ENCODE measurements at regions not wholly inside any gene's neighbourhood (a gene's known extent, or its start where the extent isn't known, plus 50 kb on each side); places are given as distances from the start of the nearest gene placed in this dataset.
"Not testable (repeated sequence)": the region's sequence is repeated elsewhere in the genome, so short reads cannot be mapped to it uniquely, and the experiment has no call there.

DNA sequence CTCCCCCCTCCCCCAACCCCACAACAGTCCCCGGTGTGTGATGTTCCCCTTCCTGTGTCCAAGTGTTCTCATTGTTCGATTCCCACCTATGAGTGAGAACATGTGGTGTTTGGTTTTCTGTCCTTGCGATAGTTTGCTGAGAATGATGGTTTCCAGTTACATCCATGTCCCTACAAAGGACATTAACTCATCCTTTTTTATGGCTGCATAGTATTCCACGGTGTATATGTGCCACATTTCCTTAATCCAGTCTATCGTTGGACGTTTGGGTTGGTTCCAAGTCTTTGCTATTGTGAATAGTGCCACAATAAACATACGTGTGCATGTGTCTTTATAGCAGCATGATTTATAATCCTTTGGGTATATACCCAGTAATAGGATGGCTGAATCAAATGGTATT lies 107.3 kb downstream of the ZNF648 start:
- TF ChIP-seq, protein P1, sequence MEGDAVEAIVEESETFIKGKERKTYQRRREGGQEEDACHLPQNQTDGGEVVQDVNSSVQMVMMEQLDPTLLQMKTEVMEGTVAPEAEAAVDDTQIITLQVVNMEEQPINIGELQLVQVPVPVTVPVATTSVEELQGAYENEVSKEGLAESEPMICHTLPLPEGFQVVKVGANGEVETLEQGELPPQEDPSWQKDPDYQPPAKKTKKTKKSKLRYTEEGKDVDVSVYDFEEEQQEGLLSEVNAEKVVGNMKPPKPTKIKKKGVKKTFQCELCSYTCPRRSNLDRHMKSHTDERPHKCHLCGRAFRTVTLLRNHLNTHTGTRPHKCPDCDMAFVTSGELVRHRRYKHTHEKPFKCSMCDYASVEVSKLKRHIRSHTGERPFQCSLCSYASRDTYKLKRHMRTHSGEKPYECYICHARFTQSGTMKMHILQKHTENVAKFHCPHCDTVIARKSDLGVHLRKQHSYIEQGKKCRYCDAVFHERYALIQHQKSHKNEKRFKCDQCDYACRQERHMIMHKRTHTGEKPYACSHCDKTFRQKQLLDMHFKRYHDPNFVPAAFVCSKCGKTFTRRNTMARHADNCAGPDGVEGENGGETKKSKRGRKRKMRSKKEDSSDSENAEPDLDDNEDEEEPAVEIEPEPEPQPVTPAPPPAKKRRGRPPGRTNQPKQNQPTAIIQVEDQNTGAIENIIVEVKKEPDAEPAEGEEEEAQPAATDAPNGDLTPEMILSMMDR (conservative IDR thresholded peaks at IDR 0.05 in 1 of 2, IDR thresholded peaks at IDR 0.05 in 1 of 2; ENCODE audit: extremely low read depth in 1 of 2, insufficient read depth in 1 of 2, low read depth in 1 of 2, low read length in 2 of 2), result not testable (repeated sequence)
- not testable (repeated sequence) for TF ChIP-seq EZH2 (IDR thresholded peaks at IDR 0.05; ENCODE audit: borderline replicate concordance, low read length)
